ENCODE measurements at regions not wholly inside any gene's neighbourhood (a gene's known extent, or its start where the extent isn't known, plus 50 kb on each side); places are given as distances from the start of the nearest gene placed in this dataset.

DNA sequence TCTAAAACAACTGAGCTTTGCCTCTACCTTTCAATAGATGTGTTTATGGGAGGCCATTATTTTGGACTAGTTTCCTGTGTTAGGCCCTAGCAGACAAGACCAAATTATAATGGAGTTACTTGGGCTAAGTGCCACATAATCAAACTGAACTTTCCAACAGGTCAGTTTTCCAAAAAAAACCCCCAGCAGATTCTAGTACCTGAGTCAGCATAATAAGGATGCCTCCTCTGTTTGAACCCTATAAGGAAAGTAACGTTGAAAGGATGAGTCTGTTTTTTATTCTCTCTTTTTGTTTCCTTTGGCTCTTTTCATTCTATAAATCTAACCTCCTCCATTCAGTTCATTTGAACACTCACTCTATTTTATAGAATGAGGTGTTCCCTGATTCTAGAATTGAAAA, 148.1 kb upstream of the FAM3C start:
- Histone ChIP-seq H3K4me3 (ENCODE audit: low read length) (no peak overlapping the region), H3K4me2 (ENCODE audit: low read depth, low read length) (peak overlapping the region; percentile 39; the same call in 1 of the 2 replicates), H3K9me2 (replicated peaks; ENCODE audit: insufficient read depth, low read length) (no peaks in the 10 kb centered on the region), H3K36me3 (replicated peaks; ENCODE audit: insufficient read depth, low read length) (no peaks in the 10 kb centered on the region), H2AFZ (ENCODE audit: low read length) (no peak overlapping the region), H3K9me3 (replicated peaks; ENCODE audit: insufficient read depth, low read length) (no peaks in the 10 kb centered on the region), H4K20me1 (ENCODE audit: insufficient read depth, low read length) (no peaks in the 10 kb centered on the region), H3K27me3 (replicated peaks; ENCODE audit: insufficient read depth, low read length) (no peaks in the 10 kb centered on the region), H3K4me1 (ENCODE audit: low read length) (peaks cover 39% of the 10 kb centered on the region), H3K27ac (ENCODE audit: low read length) (peak overlapping the region; percentile 76; the same call in 1 of the 2 replicates), H3K79me2 (ENCODE audit: low read length) (no peaks in the 10 kb centered on the region), H3K9ac (ENCODE audit: low read length) (no peak overlapping the region; the same call in 1 of the 2 replicates), H3F3A (ENCODE audit: insufficient read depth, low read length) (peaks cover 30% of the 10 kb centered on the region)
- DNase-seq = no peak
- no peak for TF ChIP-seq EZH2 (optimal IDR thresholded peaks at IDR 0.05; ENCODE audit: low read depth, low read length)
- TF ChIP-seq EZH2phosphoT487 (IDR thresholded peaks at IDR 0.05; ENCODE audit: low read length) = no peak
- TF ChIP-seq, protein P1, sequence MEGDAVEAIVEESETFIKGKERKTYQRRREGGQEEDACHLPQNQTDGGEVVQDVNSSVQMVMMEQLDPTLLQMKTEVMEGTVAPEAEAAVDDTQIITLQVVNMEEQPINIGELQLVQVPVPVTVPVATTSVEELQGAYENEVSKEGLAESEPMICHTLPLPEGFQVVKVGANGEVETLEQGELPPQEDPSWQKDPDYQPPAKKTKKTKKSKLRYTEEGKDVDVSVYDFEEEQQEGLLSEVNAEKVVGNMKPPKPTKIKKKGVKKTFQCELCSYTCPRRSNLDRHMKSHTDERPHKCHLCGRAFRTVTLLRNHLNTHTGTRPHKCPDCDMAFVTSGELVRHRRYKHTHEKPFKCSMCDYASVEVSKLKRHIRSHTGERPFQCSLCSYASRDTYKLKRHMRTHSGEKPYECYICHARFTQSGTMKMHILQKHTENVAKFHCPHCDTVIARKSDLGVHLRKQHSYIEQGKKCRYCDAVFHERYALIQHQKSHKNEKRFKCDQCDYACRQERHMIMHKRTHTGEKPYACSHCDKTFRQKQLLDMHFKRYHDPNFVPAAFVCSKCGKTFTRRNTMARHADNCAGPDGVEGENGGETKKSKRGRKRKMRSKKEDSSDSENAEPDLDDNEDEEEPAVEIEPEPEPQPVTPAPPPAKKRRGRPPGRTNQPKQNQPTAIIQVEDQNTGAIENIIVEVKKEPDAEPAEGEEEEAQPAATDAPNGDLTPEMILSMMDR (IDR thresholded peaks at IDR 0.05; ENCODE audit: low read length) = no peak

DNA sequence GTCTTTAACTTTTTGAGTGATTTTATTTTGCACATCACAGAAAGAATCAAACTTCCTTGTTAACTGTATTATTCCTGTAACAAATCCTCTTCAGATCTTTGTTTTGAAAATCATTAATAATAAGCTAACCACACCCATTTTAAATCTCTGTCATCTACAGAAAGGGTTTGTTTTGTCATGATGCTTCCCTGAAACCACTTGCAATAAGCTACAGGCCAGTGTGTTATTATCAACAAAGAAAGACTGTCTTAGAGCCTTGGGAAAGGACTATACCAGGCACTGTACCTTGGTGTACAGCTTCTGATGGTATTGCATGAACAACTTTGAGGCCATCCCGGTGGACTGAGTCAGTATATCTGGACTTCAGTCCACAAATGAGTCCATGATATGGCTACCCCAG, 145.3 kb upstream of the FAM3C start:
- Histone ChIP-seq H3K9me3 (replicated peaks; ENCODE audit: insufficient read depth, low read length) (no peaks in the 10 kb centered on the region), H3K4me2 (ENCODE audit: low read depth, low read length) (no peak overlapping the region), H3K4me1 (ENCODE audit: low read length) (peaks cover 39% of the 10 kb centered on the region), H3K36me3 (replicated peaks; ENCODE audit: insufficient read depth, low read length) (no peaks in the 10 kb centered on the region), H3K4me3 (ENCODE audit: low read length) (no peak overlapping the region), H3K27ac (ENCODE audit: low read length) (no peak overlapping the region), H3F3A (ENCODE audit: insufficient read depth, low read length) (peaks cover 24% of the 10 kb centered on the region), H3K27me3 (replicated peaks; ENCODE audit: insufficient read depth, low read length) (no peaks in the 10 kb centered on the region), H3K9ac (ENCODE audit: low read length) (no peak overlapping the region), H2AFZ (ENCODE audit: low read length) (no peak overlapping the region), H4K20me1 (ENCODE audit: insufficient read depth, low read length) (no peaks in the 10 kb centered on the region), H3K79me2 (ENCODE audit: low read length) (no peaks in the 10 kb centered on the region), H3K9me2 (replicated peaks; ENCODE audit: insufficient read depth, low read length) (no peaks in the 10 kb centered on the region)
- TF ChIP-seq EZH2 (optimal IDR thresholded peaks at IDR 0.05; ENCODE audit: low read depth, low read length) (no peak), EZH2phosphoT487 (IDR thresholded peaks at IDR 0.05; ENCODE audit: low read length) (no peak)
- TF ChIP-seq, protein P1 (IDR thresholded peaks at IDR 0.05; ENCODE audit: low read length) = no peak
- no peak for DNase-seq

DNA sequence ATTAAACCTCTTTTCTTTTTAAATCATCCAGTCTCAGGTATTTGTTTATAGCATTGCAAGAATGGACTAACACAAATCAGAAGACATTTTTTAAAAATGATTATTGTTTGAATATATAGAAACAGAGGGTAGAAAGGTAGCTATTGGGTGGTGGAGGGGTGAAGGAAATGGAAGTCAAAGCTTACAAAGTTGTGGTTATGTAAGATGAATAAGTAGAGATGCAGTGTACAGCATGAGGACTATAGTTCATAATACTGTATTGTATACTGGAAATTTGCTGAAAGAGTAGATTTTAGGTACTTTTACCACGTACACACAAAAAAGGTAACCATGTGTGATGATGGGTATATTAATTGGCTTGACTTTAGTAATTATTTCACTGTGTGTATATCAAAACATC, 144.0 kb upstream of the FAM3C start:
- no peaks in the 10 kb centered on the region for H3K27me3 ChIP-seq (replicated peaks; ENCODE audit: insufficient read depth, low read length)
- peaks cover 25% of the 10 kb centered on the region for H3K4me1 ChIP-seq (ENCODE audit: low read length)
- no peaks in the 10 kb centered on the region for H3K9me3 ChIP-seq (replicated peaks; ENCODE audit: insufficient read depth, low read length)
- no peak overlapping the region for H3K9ac ChIP-seq (ENCODE audit: low read length)
- peaks cover 13% of the 10 kb centered on the region for H3F3A ChIP-seq (ENCODE audit: insufficient read depth, low read length)
- TF ChIP-seq EZH2phosphoT487 (IDR thresholded peaks at IDR 0.05; ENCODE audit: low read length) (no peak), EZH2 (optimal IDR thresholded peaks at IDR 0.05; ENCODE audit: low read depth, low read length) (no peak)
- TF ChIP-seq, protein P1 (IDR thresholded peaks at IDR 0.05; ENCODE audit: low read length) = no peak
- H2AFZ ChIP-seq (ENCODE audit: low read length) = no peak overlapping the region
- H3K79me2 ChIP-seq (ENCODE audit: low read length) = no peaks in the 10 kb centered on the region
- no peak overlapping the region for H3K4me3 ChIP-seq (ENCODE audit: low read length)
- H4K20me1 ChIP-seq (ENCODE audit: insufficient read depth, low read length) = no peaks in the 10 kb centered on the region
- no peak overlapping the region for H3K4me2 ChIP-seq (ENCODE audit: low read depth, low read length)
- no peaks in the 10 kb centered on the region for H3K36me3 ChIP-seq (replicated peaks; ENCODE audit: insufficient read depth, low read length)
- H3K9me2 ChIP-seq (replicated peaks; ENCODE audit: insufficient read depth, low read length) = no peaks in the 10 kb centered on the region
- DNase-seq = no peak
- no peak overlapping the region for H3K27ac ChIP-seq (ENCODE audit: low read length)

Measured in MM.1S (cell line).